ENCODE measurements at regions not wholly inside any gene's neighbourhood (a gene's known extent, or its start where the extent isn't known, plus 50 kb on each side); places are given as distances from the start of the nearest gene placed in this dataset.

DNA sequence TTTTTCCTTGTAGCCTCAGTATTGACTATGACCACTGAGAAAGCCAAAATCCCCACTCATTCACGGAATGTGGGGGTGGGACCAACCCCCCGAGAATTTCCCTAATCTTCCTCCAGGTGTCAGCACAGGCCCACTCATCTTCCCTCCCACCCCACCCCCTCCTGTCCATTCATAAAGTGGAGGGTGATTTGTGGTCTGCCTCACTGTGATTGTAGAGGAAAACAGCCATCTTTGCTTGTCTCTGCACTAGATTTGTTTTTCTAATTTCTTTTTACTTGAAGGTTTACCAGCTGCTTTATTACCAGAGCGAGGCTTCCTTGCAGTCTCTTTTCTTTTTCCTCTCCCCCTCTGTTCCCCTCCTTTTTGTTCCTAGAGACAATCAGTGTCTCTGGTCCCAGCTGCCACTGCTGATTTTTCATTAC lies 171.8 kb downstream of the ICOS start:
- peak; percentile 39 for DNase-seq (ENCODE audit: low spot score)

DNA sequence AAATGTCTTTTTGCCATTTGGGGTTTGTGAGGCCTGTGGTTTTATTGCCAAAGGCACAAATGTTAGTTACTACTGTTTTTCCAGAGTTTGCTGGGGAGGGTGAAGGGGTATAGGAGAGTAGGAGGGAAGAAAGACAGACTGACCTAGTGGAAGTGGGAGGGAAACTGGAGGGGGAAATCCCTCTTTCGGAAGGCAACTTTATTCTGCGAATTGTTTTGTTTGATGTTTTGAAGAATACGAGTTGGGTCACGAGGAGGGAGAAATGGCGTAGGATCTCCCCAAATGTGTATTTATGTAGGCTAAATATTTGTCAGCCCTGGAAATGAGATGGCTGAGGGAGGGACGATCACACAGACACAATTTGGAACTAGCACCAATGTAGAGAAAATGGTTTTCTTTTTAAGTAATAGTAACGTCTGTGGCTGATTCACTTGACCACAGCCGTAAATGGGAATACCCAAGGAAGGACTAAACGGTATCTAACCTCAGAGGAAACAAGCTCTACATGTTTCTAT lies 172.3 kb downstream of the ICOS start:
- DNase-seq (ENCODE audit: low spot score): no peak

DNA sequence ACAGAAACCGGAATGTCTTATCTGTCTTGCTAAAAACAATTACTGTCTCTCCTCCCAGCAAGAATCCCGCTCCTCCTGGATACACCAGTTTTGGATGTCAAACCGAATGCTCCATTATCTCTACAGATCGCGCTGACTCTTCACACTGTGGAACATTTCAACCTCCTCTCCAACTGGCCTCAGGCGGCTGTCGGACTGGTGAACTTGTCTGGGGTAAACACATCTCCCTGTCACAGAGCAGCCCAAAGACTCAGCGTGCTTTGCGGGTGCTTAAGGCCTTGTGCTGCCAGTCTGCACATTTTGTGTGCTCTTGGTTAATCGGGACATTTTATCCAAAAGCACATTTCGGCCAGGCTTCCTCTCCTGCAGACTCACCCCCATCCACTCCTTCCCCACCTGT lies 173.1 kb downstream of the ICOS start:
- no peak for DNase-seq (ENCODE audit: low spot score)

DNA sequence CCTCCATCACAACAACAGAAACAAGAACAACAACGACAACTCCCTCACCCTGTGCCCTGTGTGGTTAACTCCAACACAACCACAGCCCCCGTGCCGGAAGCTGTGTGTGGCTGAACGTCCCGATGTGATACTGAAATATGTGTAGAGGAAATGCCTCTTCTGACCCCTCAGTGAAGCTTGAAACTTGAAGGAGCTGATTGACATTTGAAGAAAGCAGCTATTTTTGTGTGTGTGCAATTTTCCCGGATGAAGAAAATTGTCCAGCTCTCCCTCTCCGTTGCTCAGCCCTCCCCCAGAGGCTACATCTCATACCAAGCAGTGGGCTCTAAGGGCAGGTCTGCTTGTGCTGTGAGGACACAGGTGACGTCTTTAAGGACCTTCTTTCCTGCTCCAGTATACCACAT lies 173.8 kb downstream of the ICOS start:
- no peak for DNase-seq (ENCODE audit: low spot score)

DNA sequence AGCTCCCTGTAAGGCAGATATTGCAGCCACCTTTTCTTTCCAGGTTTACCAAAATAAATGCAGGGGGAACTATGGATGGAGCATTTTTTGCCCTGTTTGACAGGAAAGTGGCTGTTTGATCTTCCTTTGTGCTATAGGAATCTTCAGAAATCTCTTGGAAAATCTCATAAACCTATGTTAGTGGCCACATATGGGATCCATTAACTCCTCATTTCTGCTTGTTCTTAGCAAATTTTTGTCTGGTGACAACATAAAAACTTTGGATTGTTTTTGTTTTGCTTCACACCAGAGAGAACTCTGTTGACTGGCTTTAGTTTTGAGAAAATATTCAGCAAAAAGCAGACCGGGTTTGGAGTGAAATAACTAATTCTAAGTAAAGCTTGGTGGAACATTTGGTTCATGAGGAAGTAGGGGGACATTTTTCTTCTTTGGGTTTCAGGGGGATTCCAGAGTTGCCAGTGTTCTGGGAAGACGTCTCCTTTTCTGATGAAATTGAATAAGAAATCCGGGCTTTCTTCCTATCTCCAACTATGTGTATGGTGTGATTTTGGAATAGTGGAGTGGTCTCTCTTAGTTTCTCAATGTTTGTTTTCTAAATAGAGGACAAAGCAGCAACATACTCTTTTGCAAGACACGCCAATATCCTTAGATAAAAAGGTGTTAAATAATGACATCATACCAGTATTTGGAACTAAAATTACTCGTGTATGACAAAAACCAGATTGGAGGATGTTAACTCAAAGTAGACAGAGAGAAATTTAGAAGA lies 174.4 kb downstream of the ICOS start:
- no peak for DNase-seq (ENCODE audit: low spot score)

DNA sequence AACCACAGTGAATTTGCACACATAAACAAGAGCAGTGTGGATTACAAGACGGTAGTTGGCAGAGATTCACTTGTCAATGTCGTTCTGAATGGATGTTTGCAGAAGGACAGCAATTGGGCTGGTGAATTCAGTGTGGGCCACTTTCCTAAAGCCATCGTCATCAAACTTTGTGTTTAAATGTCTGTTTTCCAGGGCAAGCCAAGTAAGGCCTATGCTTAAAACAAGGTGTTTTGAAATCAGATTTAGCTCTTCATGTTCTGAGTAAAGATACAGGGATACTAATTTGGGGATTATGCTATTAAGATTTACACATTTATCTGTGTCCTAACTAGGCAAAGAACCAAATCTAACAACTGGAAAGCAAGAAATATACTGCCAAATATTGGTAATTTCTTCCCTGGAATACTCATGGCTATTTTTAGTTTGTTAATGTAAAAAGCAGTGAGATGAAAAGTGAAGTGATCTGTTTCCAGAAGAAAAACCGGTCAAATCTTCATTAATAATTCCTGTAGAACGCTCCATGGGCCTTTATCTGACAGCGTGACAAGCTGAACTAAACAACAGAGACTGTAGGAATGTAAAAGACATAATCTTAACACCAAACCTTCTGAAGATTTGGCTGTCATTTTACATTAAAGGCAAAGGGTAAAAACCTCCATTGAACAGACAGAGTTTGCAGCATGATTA lies 175.7 kb downstream of the ICOS start:
- DNase-seq (ENCODE audit: low spot score): no peak

DNA sequence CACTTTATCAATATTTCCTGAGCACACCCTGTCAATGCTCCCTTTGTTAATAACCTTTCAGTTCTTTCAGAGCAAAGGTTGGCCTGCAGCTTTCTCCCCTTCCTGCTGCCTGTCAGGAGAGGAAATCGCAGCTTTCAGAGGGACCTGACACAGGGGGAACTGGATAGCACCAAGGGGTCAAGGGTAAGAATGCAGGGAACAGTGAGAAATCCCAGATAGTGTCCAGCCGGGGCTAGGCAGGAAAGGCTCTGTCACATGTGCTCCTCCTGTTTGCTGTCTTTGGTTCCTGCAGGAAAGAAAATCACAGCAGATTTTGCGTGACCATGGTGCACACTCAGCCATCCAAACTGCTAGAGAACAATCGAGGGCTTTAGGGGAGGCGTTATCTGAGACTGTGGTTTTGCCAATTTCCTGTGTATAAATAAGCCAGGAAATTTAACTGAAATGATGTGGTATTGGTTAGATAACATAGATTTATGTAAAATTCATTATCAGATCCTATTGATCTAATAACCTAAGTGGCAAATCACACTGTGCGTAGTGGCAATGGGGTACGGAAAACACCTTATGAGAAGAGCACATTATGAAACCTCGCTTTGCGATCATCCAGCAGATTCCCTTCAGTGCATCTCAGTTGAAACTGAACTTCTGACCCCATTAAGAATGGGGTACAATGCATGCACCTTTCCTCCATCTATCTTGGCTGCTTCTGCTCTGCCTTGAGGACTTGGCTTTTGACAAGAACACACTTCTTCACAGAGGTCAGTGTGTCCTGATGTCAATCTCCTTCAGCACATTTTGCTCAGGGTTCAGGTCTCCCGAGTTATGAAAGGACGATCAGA lies 178.0 kb downstream of the ICOS start:
- DNase-seq (ENCODE audit: low spot score): no peak

DNA sequence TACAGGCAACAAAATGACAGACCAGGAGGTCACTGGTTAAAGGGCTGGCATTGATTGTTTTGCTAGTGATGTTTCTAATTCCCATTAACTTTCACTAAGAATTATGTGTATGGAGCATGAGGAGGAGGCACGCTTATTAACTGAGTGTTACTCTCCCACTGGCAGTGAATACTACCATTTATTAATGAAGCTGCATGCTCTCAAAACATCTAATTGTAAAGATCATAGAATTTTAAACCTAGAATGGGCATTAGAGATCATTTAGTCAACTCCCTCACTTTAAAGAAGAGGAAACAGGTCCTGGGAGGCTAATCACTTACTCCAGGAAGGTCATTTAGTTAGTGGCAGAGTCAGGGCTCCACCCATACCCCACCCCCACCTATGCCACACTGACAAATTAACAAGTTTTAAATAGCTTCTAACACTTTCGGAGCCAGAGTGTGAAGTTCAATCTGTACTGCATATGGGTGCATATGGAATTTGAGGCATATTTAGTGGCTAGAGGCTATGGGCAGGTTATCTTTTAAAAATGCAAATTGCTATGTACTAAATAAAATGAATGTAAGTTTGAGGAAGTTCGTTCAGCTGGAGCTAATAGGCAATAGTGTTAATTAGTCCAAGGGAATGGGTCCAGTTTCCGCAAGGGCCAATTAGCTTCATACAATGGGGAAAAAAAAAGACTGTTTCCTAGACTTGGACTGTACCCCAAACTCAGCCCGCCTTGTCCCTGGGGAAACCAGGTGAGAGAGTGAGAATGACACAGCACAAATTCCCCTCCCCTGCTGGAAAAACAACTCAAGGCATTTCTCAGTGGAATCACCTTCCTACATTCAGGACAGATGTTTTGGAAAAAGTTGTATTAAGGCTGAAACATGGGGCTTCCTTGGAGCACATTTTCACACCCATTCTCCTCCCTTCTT lies 178.8 kb downstream of the ICOS start:
- DNase-seq (ENCODE audit: low spot score): peak; percentile 19

DNA sequence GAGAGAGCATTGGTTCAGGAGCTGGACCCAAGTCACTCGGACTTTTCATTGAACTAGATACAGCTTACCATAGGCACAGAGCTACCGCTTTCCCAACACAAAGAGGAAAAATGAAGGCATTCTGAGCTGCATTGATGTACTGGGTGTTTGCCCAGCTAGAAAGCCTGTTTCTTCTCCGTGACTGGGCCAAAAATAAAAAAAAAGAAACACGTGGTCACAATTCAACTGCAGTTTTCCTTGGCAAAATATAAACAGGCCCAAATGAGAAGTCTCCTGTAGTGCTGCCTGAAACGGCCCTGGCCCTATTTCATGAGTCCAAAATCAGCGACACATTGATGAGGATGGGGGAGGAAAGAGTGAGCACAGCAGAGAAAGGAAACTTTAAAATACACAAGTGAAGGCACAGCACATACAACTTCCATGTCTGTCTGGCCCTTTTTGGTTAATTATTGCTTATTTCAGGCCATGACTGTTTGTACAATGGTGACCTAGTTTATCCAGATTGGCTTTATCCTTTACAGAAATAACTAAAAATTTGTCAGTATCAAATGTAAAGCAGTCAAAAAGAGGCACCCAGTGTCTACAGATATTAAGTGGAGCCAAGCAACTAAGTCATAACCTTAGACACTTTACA lies 179.7 kb downstream of the ICOS start:
- DNase-seq (ENCODE audit: low spot score): no peak

DNA sequence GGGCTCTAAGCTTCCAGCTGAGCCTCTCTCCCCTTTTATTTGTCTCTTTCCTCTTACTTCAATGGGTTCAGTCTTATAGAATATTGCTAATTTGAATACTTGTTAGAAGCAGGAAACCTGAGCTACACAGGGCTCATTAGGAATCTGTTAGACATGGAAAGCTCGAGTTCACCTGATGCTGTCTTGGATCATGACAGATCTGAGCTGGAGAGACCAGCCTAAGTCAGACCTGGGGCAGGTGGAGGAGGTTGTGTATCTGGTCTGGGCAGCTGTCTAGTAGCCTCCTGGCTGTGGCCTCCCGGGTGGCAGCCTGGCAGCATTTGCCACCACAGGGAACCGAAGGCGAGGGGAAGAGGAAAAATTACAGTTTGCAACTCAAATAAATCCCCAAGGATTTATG lies 185.9 kb downstream of the ICOS start:
- no peak for DNase-seq (ENCODE audit: low spot score)

DNA sequence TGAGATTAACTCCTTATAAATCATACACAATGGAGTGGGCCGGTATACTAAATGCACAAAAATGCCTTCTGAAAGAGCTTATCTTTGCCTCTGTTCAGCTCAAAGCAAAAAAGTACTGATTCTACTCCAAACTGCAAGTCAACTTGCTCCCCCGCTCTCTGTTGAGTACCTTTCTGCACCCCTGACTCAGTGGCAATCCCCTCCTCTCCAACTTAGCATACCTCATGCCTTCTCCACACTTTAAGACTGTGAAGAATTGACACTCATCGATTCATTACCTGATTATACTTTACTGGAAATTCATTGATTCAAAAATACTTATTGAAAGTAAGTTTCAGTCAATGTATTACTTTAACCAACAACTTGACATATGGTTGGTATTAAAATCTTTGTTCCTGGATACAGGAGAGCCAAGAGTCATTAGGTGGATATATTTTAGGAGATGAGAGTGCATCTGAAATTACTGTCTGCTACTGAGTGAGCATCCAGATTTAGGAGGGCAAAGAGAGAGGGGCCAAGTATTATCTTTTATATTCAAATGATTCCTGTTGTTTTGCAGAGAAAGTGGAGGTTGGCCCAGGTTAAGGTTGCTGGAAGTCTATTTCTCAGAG lies 187.7 kb downstream of the ICOS start:
- no peak for DNase-seq (ENCODE audit: low spot score)

DNA sequence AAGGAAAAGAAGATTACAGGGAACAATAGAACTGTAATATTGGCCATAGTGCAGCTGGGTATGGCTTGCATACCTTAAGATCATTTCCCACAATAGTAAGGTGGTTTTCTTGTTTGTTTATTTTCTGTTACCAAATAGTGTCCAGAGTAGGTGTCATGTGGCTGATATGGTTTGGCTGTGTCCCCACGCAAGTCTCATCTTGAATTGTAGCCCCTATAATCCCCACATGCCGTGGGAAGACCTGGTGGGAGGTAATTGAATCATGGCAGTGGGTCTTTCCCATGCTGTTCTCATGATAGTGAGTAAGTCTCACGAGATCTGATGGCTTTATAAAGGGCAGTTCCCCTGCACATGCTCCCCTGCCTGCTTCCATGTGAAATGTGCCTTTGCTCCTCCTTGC lies 190.1 kb downstream of the ICOS start:
- no peak for DNase-seq (ENCODE audit: low spot score)

DNA sequence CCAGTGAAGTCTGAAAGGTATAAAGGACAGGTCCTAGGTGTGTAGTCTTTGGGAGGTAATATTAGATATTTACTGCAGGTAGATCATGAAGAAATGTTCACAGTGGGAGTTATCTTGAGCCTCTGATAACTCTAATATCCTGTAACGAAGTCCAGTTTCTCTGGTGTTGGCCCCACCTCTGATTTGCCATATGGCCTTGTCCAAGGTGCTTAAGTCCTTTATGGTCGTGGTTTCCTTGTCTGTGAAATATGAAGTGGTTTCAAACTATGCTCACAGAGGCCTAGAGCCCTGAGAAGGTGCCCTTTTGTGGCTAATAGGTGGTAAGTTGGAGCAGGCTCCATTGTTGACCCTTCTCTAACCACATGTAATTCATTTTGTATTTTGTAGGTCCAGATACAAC lies 190.7 kb downstream of the ICOS start:
- DNase-seq (ENCODE audit: low spot score): peak; percentile 20

DNA sequence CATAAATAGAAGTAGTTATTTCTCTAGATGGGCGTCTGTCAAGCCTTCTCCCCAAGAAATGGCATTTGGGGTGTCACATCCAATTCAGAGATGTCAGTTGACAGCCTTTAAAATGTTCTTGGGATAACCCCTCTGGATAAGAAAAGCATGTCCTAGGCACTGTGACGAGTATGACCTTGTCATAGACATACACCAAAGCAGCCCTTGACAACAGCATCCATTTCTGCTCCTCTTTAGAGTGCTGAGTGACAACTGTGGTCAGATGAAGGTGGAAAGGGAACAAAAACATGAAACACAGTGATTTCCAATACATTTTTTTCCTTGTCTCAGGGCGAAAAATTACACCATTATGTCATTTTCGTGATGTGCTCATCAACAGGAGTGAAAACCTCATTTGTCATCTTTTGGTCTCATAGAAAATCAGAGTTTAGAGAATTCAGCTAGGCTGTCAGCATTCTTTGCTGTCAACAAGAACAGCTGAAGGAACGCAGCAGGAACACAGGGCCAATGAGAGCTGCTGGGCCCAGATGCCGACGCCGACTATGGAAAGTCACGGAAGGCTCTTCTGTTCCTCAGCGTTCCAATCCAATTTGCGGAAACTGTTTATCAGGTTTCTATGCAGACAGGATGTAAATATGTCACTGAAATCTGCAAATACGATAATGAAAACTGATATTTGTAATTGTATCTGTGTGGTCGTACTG lies 193.2 kb downstream of the ICOS start:
- DNase-seq (ENCODE audit: low spot score): no peak

DNA sequence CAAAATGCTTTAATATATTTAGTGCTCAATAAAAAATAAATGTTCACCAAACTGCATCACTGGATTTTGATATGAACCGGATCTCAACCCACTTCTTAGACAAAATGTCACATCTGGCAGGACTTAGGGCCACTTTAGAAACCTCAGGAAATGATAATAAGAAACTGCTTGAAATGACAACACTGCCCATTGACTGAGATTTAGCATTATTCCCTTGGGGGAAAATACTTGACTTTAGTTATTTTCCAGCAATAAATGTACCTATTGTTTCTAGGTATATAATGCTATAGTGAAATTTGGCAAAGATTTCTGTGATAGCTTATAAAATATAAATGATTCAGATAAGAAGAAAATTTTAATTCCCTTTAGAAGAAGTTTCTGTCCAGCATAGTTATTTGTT lies 195.1 kb downstream of the ICOS start:
- DNase-seq (ENCODE audit: low spot score): no peak

DNA sequence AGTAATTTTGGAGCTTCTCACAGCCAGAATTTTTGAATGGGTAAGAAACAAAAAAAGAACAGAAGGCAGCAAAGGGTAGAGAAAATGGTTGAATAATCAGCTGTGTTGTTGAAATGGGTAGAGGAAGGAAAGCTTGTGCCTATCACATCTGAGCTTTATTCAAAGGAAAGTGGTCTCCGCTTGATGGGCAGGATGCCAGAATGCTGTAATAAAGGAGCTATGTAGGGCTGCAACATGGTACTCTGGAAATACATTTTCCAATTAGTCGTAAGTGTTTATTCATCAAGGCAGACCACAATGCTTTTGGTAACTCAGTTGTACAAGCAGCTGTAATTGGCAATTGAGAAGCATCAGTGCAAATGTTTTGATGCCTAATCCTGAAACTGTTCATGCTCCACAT lies 196.9 kb downstream of the ICOS start:
- no peak for DNase-seq (ENCODE audit: low spot score)

DNA sequence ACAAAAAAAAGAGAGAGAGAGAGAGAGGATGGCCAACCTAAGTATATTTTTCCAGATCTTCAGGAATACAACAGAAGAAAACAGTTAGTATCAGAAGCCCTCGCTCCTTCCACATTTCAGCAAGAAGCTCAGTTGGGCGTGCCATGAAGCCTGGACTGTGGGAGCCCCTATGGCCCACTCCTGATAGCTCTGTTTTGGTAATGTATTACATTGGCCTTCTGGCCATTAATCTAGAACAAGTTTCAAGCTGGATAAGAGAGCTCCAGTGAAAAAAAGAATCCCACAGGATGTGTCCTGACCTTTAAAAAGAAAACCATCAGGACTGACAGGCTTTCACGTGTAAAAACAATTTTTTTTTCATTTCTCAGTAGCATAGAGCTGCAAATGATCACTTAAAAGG lies 197.9 kb downstream of the ICOS start:
- no peak for DNase-seq (ENCODE audit: low spot score)

DNA sequence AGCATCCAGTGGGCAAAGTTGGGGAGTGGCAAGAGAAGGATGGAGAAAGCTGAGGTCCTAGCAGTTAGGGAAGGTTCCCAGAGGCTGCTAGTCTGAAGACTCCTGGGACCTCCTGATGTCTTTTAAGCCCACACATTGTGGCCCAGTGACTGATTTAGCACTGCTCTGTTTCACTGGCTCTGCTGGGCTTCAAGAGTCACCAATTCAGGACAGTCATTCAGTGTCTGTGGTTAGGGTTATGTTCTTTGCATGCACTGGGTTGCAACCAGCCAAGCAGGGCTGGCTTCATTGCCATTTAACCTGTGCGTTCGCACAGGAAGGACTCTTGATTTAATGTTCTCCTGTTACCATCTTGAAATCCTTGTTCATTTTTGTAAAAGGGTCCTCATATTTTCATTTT lies 199.2 kb downstream of the ICOS start:
- no peak for DNase-seq (ENCODE audit: low spot score)

DNA sequence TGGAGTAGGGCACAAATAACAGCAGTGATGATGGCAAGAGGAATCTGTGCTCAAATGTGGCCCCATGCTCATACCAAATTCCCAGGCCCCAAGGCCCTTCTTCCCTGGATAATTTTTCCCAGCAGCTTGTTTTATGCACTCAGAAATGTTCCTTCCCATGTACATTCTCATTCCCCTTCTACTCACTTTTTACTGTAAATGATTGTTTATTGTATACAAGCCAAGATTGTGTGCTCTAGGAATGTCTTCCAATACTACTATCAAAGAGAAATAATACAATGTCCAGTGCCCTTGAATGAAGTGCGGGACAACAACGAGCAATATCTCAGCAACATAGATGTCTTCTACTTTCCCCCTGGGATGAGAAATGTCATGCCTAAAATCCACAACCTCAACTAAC lies 201.6 kb downstream of the ICOS start:
- DNase-seq (ENCODE audit: low spot score): no peak

DNA sequence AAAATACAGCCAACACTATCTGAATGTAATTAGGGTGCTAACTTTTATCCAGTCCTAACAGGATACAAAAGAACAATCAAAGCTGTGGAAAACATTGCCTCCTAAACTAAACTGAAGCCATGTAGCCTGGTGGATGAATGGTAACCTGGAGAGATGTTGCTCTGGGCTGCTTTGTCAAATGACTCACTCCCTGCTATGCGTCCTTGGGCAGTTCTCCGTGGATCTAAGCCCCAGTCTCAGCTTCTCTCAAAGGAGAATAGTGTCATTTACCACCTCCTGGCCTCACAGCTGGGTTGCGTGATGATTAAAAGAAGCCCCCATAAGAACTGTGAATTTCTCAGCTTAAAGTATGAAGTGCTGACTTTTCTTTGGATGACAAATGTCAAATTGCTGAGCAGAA lies 203.7 kb downstream of the ICOS start:
- no peak for DNase-seq (ENCODE audit: low spot score)
